ENCODE measurements at regions not wholly inside any gene's neighbourhood (a gene's known extent, or its start where the extent isn't known, plus 50 kb on each side); places are given as distances from the start of the nearest gene placed in this dataset.

DNA sequence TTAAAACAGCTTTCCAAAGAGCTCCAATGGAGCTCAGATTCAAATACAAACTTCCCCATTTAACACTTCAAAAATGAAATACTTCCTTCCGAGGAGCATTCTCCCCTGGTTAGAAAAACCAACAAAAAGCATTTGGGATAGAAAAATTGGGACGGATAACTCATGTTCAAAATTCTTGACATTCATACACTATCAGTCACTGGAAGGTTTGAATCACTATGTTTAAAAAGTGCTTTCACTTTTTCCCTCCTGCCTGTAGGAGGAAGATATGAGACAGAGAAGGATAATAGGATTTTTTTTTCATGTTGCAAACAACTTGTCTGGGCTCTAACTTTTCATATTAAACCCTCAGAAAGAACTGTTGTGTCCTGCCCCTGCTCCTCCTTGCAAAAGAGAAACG is 412.0 kb downstream of the ACTL7B start:
- no peaks in the 10 kb centered on the region for H3K36me3 ChIP-seq (replicated peaks in 1 of 2; ENCODE audit: control insufficient read depth in 1 of 2, insufficient read depth in 2 of 2, low read length in 2 of 2)
- TF ChIP-seq, protein P1, sequence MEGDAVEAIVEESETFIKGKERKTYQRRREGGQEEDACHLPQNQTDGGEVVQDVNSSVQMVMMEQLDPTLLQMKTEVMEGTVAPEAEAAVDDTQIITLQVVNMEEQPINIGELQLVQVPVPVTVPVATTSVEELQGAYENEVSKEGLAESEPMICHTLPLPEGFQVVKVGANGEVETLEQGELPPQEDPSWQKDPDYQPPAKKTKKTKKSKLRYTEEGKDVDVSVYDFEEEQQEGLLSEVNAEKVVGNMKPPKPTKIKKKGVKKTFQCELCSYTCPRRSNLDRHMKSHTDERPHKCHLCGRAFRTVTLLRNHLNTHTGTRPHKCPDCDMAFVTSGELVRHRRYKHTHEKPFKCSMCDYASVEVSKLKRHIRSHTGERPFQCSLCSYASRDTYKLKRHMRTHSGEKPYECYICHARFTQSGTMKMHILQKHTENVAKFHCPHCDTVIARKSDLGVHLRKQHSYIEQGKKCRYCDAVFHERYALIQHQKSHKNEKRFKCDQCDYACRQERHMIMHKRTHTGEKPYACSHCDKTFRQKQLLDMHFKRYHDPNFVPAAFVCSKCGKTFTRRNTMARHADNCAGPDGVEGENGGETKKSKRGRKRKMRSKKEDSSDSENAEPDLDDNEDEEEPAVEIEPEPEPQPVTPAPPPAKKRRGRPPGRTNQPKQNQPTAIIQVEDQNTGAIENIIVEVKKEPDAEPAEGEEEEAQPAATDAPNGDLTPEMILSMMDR (IDR thresholded peaks at IDR 0.05): no peak
- no peaks in the 10 kb centered on the region for H3K79me2 ChIP-seq (ENCODE audit: insufficient read depth, low read length)
- no CpG with 5 or more reads among the region's 3 CpGs for WGBS (ENCODE audit: insufficient coverage)
- no peaks in the 10 kb centered on the region for H3K9me3 ChIP-seq (replicated peaks in 1 of 2; ENCODE audit: control insufficient read depth in 1 of 2, insufficient read depth in 1 of 2, low read length in 2 of 2)
- no peak overlapping the region for H3K27ac Mint-ChIP-seq
- peaks cover 3% of the 10 kb centered on the region for H3K4me1 Mint-ChIP-seq
- DNase-seq: no peak
- no peak overlapping the region for H3K4me3 Mint-ChIP-seq
- H3K27me3 Mint-ChIP-seq (ENCODE audit: low read depth in 3 of 3): no peaks in the 10 kb centered on the region
- no peak overlapping the region for H2AFZ ChIP-seq (ENCODE audit: insufficient read depth, low read depth, low read length, poor library complexity, severe bottlenecking)
- intact Hi-C loops (cut with micrococcal nuclease): no loop called here
- H3K27ac ChIP-seq (ENCODE audit: low read depth in 1 of 2, low read length in 2 of 2): no peak overlapping the region
- no peak overlapping the region for H3K4me3 ChIP-seq (replicated peaks in 1 of 3; ENCODE audit: low read depth in 2 of 3, low read length in 3 of 3)
- no peak overlapping the region for H3K9ac ChIP-seq (ENCODE audit: insufficient read depth, low read length, poor library complexity, severe bottlenecking)
- H3K36me3 Mint-ChIP-seq: no peaks in the 10 kb centered on the region
- no peak overlapping the region for H3K4me2 ChIP-seq (replicated peaks; ENCODE audit: extremely low read depth, low read length, poor library complexity, severe bottlenecking)
- H3K9me3 Mint-ChIP-seq: peaks cover 0 to 3% (median 0%) of the 10 kb centered on the region in 7 donors
- no peaks in the 10 kb centered on the region for H3K27me3 ChIP-seq (ENCODE audit: control insufficient read depth in 2 of 2, insufficient read depth in 2 of 2, low read length in 2 of 2)
- H4K20me1 ChIP-seq (ENCODE audit: insufficient read depth, low read length): no peaks in the 10 kb centered on the region
- H3K4me1 ChIP-seq (ENCODE audit: control insufficient read depth in 1 of 2, insufficient read depth in 2 of 2, low read length in 2 of 2): no peaks in the 10 kb centered on the region

DNA sequence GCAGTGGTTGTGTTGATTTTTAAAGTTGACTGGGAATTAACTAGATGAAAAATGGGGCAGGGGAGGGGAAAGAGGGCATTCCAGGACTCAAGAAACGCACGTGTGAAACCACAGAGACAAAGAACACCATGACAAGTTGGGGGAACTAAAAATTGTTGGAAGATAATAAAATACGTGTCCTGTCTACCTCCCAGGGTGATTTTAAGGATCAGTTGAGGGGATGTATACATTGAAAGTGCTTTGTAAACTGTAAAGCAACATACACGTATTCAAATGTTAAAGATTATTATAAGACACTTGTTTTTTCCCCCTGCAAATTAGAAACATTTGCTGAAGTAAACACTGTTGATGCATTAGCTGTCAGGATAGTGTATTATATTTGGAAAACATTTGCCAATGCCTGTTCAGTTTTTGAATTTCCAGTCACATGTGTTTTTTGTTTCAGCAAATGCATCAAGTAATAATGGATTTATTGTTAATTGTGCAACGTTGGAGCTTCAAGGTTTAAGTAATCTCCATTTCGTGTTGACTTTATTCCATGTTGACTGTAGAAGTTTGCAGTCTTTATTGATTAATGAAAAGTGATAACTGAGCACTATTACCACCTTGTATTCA is 412.7 kb downstream of the ACTL7B start:
- H3K27ac Mint-ChIP-seq: no peak overlapping the region
- no peak overlapping the region for H3K4me2 ChIP-seq (replicated peaks; ENCODE audit: extremely low read depth, low read length, poor library complexity, severe bottlenecking)
- no peak overlapping the region for H3K4me3 Mint-ChIP-seq
- H3K4me1 ChIP-seq (ENCODE audit: control insufficient read depth in 1 of 2, insufficient read depth in 2 of 2, low read length in 2 of 2): no peaks in the 10 kb centered on the region
- TF ChIP-seq, protein P1 (IDR thresholded peaks at IDR 0.05): no peak
- H4K20me1 ChIP-seq (ENCODE audit: insufficient read depth, low read length): no peaks in the 10 kb centered on the region
- peaks cover 0 to 3% (median 0%) of the 10 kb centered on the region in 7 donors for H3K9me3 Mint-ChIP-seq
- no peak overlapping the region for H3K9ac ChIP-seq (ENCODE audit: insufficient read depth, low read length, poor library complexity, severe bottlenecking)
- no peak overlapping the region for H3K4me3 ChIP-seq (replicated peaks in 1 of 3; ENCODE audit: low read depth in 2 of 3, low read length in 3 of 3)
- H2AFZ ChIP-seq (ENCODE audit: insufficient read depth, low read depth, low read length, poor library complexity, severe bottlenecking): no peak overlapping the region
- 63% methylated on average over 2 of the region's 6 CpGs for WGBS (ENCODE audit: insufficient coverage)
- DNase-seq: no peak
- H3K27me3 ChIP-seq (ENCODE audit: control insufficient read depth in 2 of 2, insufficient read depth in 2 of 2, low read length in 2 of 2): no peaks in the 10 kb centered on the region
- H3K79me2 ChIP-seq (ENCODE audit: insufficient read depth, low read length): no peaks in the 10 kb centered on the region
- no peak overlapping the region for H3K27ac ChIP-seq (ENCODE audit: low read depth in 1 of 2, low read length in 2 of 2)
- intact Hi-C loops (cut with micrococcal nuclease): no loop called here
- H3K36me3 ChIP-seq (replicated peaks in 1 of 2; ENCODE audit: control insufficient read depth in 1 of 2, insufficient read depth in 2 of 2, low read length in 2 of 2): no peaks in the 10 kb centered on the region
- peaks cover 3% of the 10 kb centered on the region for H3K4me1 Mint-ChIP-seq
- no peaks in the 10 kb centered on the region for H3K27me3 Mint-ChIP-seq (ENCODE audit: low read depth in 3 of 3)
- H3K9me3 ChIP-seq (replicated peaks in 1 of 2; ENCODE audit: control insufficient read depth in 1 of 2, insufficient read depth in 1 of 2, low read length in 2 of 2): no peaks in the 10 kb centered on the region
- H3K36me3 Mint-ChIP-seq: no peaks in the 10 kb centered on the region

Measured in CD14-positive monocyte (primary cell).